ENCODE measurements at regions not wholly inside any gene's neighbourhood (a gene's known extent, or its start where the extent isn't known, plus 50 kb on each side); places are given as distances from the start of the nearest gene placed in this dataset.

- Histone ChIP-seq H3K9me3 (replicated peaks; ENCODE audit: control insufficient read depth, insufficient read depth, low read length) (peaks cover 1% of the 10 kb centered on the region), H3K4me2 (ENCODE audit: insufficient read depth, low read length) (no peak overlapping the region), H3K27me3 (ENCODE audit: control insufficient read depth in 2 of 2, insufficient read depth in 2 of 2, low read length in 2 of 2) (no peaks in the 10 kb centered on the region), H3K4me1 (ENCODE audit: control insufficient read depth, extremely low read depth, insufficient read depth, low read length) (no peaks in the 10 kb centered on the region), H3K79me2 (ENCODE audit: control insufficient read depth, insufficient read depth, low read length) (no peaks in the 10 kb centered on the region), H3K27ac (ENCODE audit: insufficient read depth, low read depth, low read length) (no peak overlapping the region), H2AFZ (ENCODE audit: low read depth, low read length) (no peak overlapping the region), H3K36me3 (ENCODE audit: control insufficient read depth in 2 of 2, extremely low read depth in 1 of 2, insufficient read depth in 2 of 2, low read length in 2 of 2) (no peaks in the 10 kb centered on the region), H3K9me1 (replicated peaks; ENCODE audit: control insufficient read depth, extremely low read depth, insufficient read depth, low read length) (no peaks in the 10 kb centered on the region), H3K9ac (replicated peaks; ENCODE audit: extremely low read depth, insufficient read depth, low read length) (no peak overlapping the region), H3K4me3 (replicated peaks in 1 of 3; ENCODE audit: insufficient read depth in 1 of 3, low read depth in 1 of 3, low read length in 3 of 3) (no peak overlapping the region), H4K20me1 (replicated peaks; ENCODE audit: control insufficient read depth, extremely low read depth, insufficient read depth, low read length) (no peaks in the 10 kb centered on the region)
- ChIA-PET POLR2A (no interaction called here), CTCF (no interaction called here)
- TF ChIP-seq POLR2AphosphoS5 (IDR thresholded peaks at IDR 0.05; ENCODE audit: insufficient read depth, low read depth, low read length), result no peak
- TF ChIP-seq GATA2 (IDR thresholded peaks at IDR 0.05; ENCODE audit: insufficient read depth, insufficient read length, low read depth, low read length), result no peak
- TF ChIP-seq MAX (IDR thresholded peaks at IDR 0.05; ENCODE audit: insufficient read depth, insufficient read length), result no peak
- TF ChIP-seq MYC (IDR thresholded peaks at IDR 0.05; ENCODE audit: low read depth, low read length), result no peak
- TF ChIP-seq JUN (IDR thresholded peaks at IDR 0.05; ENCODE audit: borderline replicate concordance, insufficient read depth, insufficient read length, low read depth), result no peak
- TF ChIP-seq EZH2 (IDR thresholded peaks at IDR 0.05; ENCODE audit: borderline replicate concordance, low read depth, low read length, severe bottlenecking), result no peak
- TF ChIP-seq FOS (IDR thresholded peaks at IDR 0.05; ENCODE audit: borderline replicate concordance, insufficient read depth, low read length), result no peak
- TF ChIP-seq POLR2A (IDR thresholded peaks at IDR 0.05; ENCODE audit: low read depth, low read length), result no peak
- TF ChIP-seq CTCF (IDR thresholded peaks at IDR 0.05; ENCODE audit: extremely low read depth in 1 of 2, insufficient read depth in 1 of 2, low read depth in 1 of 2, low read length in 2 of 2), result no peak
- FAIRE-seq, result no peak
- intact Hi-C loops (cut with micrococcal nuclease) (no loop called here), dilution Hi-C loops (cut with MboI; ENCODE audit: extremely low pct_ligation_motif_present, low sequenced_read_pairs) (no loop called here)
- no peak for DNase-seq (ENCODE audit: low read depth, low spot score)
- no TSS peak for BruUV-seq (replicated peaks)
These were observed 1751.3 kb upstream of the WWC1 start for GRCh38 chr5:166540156-166540555.

Data from endothelial cell of umbilical vein (primary cell).